ENCODE measurements at regions not wholly inside any gene's neighbourhood (a gene's known extent, or its start where the extent isn't known, plus 50 kb on each side); places are given as distances from the start of the nearest gene placed in this dataset.

- no peaks in the 10 kb centered on the region for H3K4me1 ChIP-seq (ENCODE audit: control insufficient read depth, low read length)
- H3K4me2 ChIP-seq (ENCODE audit: low read length), result no peak overlapping the region
- H3K36me3 ChIP-seq (ENCODE audit: control insufficient read depth, low read length), result no peaks in the 10 kb centered on the region
- H3K4me3 ChIP-seq (ENCODE audit: low read length), result no peak overlapping the region
- no peaks in the 10 kb centered on the region for H4K20me1 ChIP-seq (ENCODE audit: control insufficient read depth, insufficient read depth, low read depth, low read length)
- H3K27ac ChIP-seq (ENCODE audit: low read depth, low read length), result no peak overlapping the region
- no peaks in the 10 kb centered on the region for H3K27me3 ChIP-seq (ENCODE audit: control insufficient read depth, low read length)
- H3K79me2 ChIP-seq (ENCODE audit: control insufficient read depth, low read length), result no peaks in the 10 kb centered on the region
- no peaks in the 10 kb centered on the region for H3K9me2 ChIP-seq (replicated peaks; ENCODE audit: control insufficient read depth, low read length)
- TF ChIP-seq EZH2phosphoT487 (IDR thresholded peaks at IDR 0.05; ENCODE audit: borderline replicate concordance, low read length) (no peak), CTCF (IDR thresholded peaks at IDR 0.05; ENCODE audit: low read depth, low read length, poor library complexity, severe bottlenecking) (no peak)
- no peaks in the 10 kb centered on the region for H3F3A ChIP-seq (ENCODE audit: control insufficient read depth, insufficient read depth)
- no peaks in the 10 kb centered on the region for H3K9me3 ChIP-seq (ENCODE audit: control insufficient read depth, insufficient read depth, low read length)
Measured at GRCh38 chr12:90239732-90240260, 531.2 kb upstream of the ATP2B1 start.

GRCh38 chr12:90238663-90239271 is 530.1 kb upstream of the ATP2B1 start:
- no peak overlapping the region for H3K4me2 ChIP-seq (ENCODE audit: low read length)
- no peaks in the 10 kb centered on the region for H3K9me3 ChIP-seq (ENCODE audit: control insufficient read depth, insufficient read depth, low read length)
- H3K4me3 ChIP-seq (ENCODE audit: low read length), result no peak overlapping the region
- H3K27ac ChIP-seq (ENCODE audit: low read depth, low read length), result no peak overlapping the region
- H3K27me3 ChIP-seq (ENCODE audit: control insufficient read depth, low read length), result no peaks in the 10 kb centered on the region
- H3K79me2 ChIP-seq (ENCODE audit: control insufficient read depth, low read length), result no peaks in the 10 kb centered on the region
- H3K4me1 ChIP-seq (ENCODE audit: control insufficient read depth, low read length), result no peaks in the 10 kb centered on the region
- TF ChIP-seq CTCF (IDR thresholded peaks at IDR 0.05; ENCODE audit: low read depth, low read length, poor library complexity, severe bottlenecking) (no peak), EZH2phosphoT487 (IDR thresholded peaks at IDR 0.05; ENCODE audit: borderline replicate concordance, low read length) (no peak)
- H3K36me3 ChIP-seq (ENCODE audit: control insufficient read depth, low read length), result no peaks in the 10 kb centered on the region
- no peaks in the 10 kb centered on the region for H3F3A ChIP-seq (ENCODE audit: control insufficient read depth, insufficient read depth)
- no peaks in the 10 kb centered on the region for H4K20me1 ChIP-seq (ENCODE audit: control insufficient read depth, insufficient read depth, low read depth, low read length)
- H3K9me2 ChIP-seq (replicated peaks; ENCODE audit: control insufficient read depth, low read length), result no peaks in the 10 kb centered on the region

GRCh38 chr12:90237841-90238240 is 529.2 kb upstream of the ATP2B1 start:
- no peak overlapping the region for H3K4me3 ChIP-seq (ENCODE audit: low read length)
- no peaks in the 10 kb centered on the region for H3K36me3 ChIP-seq (ENCODE audit: control insufficient read depth, low read length)
- no peaks in the 10 kb centered on the region for H3K9me3 ChIP-seq (ENCODE audit: control insufficient read depth, insufficient read depth, low read length)
- no peaks in the 10 kb centered on the region for H3F3A ChIP-seq (ENCODE audit: control insufficient read depth, insufficient read depth)
- H3K4me2 ChIP-seq (ENCODE audit: low read length), result no peak overlapping the region
- no peaks in the 10 kb centered on the region for H4K20me1 ChIP-seq (ENCODE audit: control insufficient read depth, insufficient read depth, low read depth, low read length)
- H3K27me3 ChIP-seq (ENCODE audit: control insufficient read depth, low read length), result no peaks in the 10 kb centered on the region
- no peak overlapping the region for H3K27ac ChIP-seq (ENCODE audit: low read depth, low read length)
- H3K4me1 ChIP-seq (ENCODE audit: control insufficient read depth, low read length), result no peaks in the 10 kb centered on the region
- H3K9me2 ChIP-seq (replicated peaks; ENCODE audit: control insufficient read depth, low read length), result no peaks in the 10 kb centered on the region
- H3K79me2 ChIP-seq (ENCODE audit: control insufficient read depth, low read length), result no peaks in the 10 kb centered on the region
- TF ChIP-seq CTCF (IDR thresholded peaks at IDR 0.05; ENCODE audit: low read depth, low read length, poor library complexity, severe bottlenecking) (no peak), EZH2phosphoT487 (IDR thresholded peaks at IDR 0.05; ENCODE audit: borderline replicate concordance, low read length) (no peak)
